Keratinocyte (primary cell): ENCODE measurements at regions not wholly inside any gene's neighbourhood (a gene's known extent, or its start where the extent isn't known, plus 50 kb on each side); places are given as distances from the start of the nearest gene placed in this dataset.

ENCODE experiments used
- CTCF ChIP-seq, 3 experiments: IDR thresholded peaks in 1 of 3; conservative IDR thresholded peaks in 1 of 3; optimal IDR thresholded peaks in 1 of 3; 2 replicates in 2 of 3; 3 replicates in 1 of 3; pipeline versions ENCODE3 to v1.5.1; 2011; ENCODE audit warnings: low read length in 3 of 3, mild to moderate bottlenecking in 3 of 3, moderate library complexity in 2 of 3, control low read depth in 1 of 3, inconsistent platforms in 1 of 3; ENCODE audit not compliant: insufficient read depth in 2 of 3; ENCODE audit errors: extremely low read depth in 1 of 3
- EZH2 ChIP-seq: IDR thresholded peaks from one replicate; pipeline ENCODE4 v1.6.1; 2012; ENCODE audit warnings: inconsistent platforms, mild to moderate bottlenecking, low read length, moderate library complexity

GRCh38 chr3:66858656-66859381 is 139.3 kb upstream of the KBTBD8 start:
- TF ChIP-seq CTCF (optimal IDR thresholded peaks at IDR 0.05 in 1 of 3, IDR thresholded peaks at IDR 0.05 in 1 of 3, conservative IDR thresholded peaks at IDR 0.05 in 1 of 3; ENCODE audit: extremely low read depth in 1 of 3, insufficient read depth in 2 of 3, low read length in 3 of 3) (peak in 1 of 3 experiments; percentile 4), EZH2 (no peak)
